SW480 (cell line): ENCODE measurements at regions not wholly inside any gene's neighbourhood (a gene's known extent, or its start where the extent isn't known, plus 50 kb on each side); places are given as distances from the start of the nearest gene placed in this dataset.

Experiments
- DNase-seq: peaks from one replicate; pipeline ENCODE4 v3.0.0-alpha.2; 2016; ENCODE audit warnings: low spot score

GRCh38 chr1:229185963-229186362, 84.9 kb upstream of the RAB4A start:
- DNase-seq: no peak

- no peak for DNase-seq
These were observed 84.4 kb upstream of the RAB4A start for GRCh38 chr1:229186373-229187056.

GRCh38 chr1:229190057-229190575, 80.8 kb upstream of the RAB4A start:
- DNase-seq: no peak

GRCh38 chr1:229191066-229191674, 79.7 kb upstream of the RAB4A start:
- DNase-seq: peak; percentile 36

- DNase-seq: no peak
These were observed 78.9 kb upstream of the RAB4A start for GRCh38 chr1:229192031-229192430.

GRCh38 chr1:229192853-229193252, 78.1 kb upstream of the RAB4A start:
- no peak for DNase-seq

- DNase-seq: no peak
These were observed 76.8 kb upstream of the RAB4A start for GRCh38 chr1:229194096-229194495.

- DNase-seq: no peak
These were observed 75.7 kb upstream of the RAB4A start for GRCh38 chr1:229195246-229195645.

GRCh38 chr1:229196404-229197264, 74.3 kb upstream of the RAB4A start:
- DNase-seq: no peak

- DNase-seq: no peak
These were observed 73.7 kb upstream of the RAB4A start for GRCh38 chr1:229197265-229197585.

GRCh38 chr1:229199261-229200243, 71.4 kb upstream of the RAB4A start:
- peak; percentile 70 for DNase-seq

GRCh38 chr1:229203030-229203751, 67.7 kb upstream of the RAB4A start:
- DNase-seq: peak; percentile 83

- no peak for DNase-seq
These were observed 66.8 kb upstream of the RAB4A start for GRCh38 chr1:229203991-229204632.

- DNase-seq: no peak
These were observed 65.8 kb upstream of the RAB4A start for GRCh38 chr1:229204921-229205777.

- no peak for DNase-seq
These were observed 65.1 kb upstream of the RAB4A start for GRCh38 chr1:229205854-229206253.

GRCh38 chr1:229207916-229208315, 63.0 kb upstream of the RAB4A start:
- no peak for DNase-seq

- no peak for DNase-seq
These were observed 62.4 kb upstream of the RAB4A start for GRCh38 chr1:229208481-229208880.

- no peak for DNase-seq
These were observed 61.5 kb upstream of the RAB4A start for GRCh38 chr1:229209386-229209785.

GRCh38 chr1:229209816-229210215, 61.1 kb upstream of the RAB4A start:
- no peak for DNase-seq

GRCh38 chr1:229210844-229211243, 60.1 kb upstream of the RAB4A start:
- DNase-seq: no peak
